DOHH2 (cell line): ENCODE measurements at regions not wholly inside any gene's neighbourhood (a gene's known extent, or its start where the extent isn't known, plus 50 kb on each side); places are given as distances from the start of the nearest gene placed in this dataset.

ENCODE experiments used
- H3F3A ChIP-seq: fragments of 200-600 bp; sonication (generic), shearing (Covaris generic); 2 replicates; pipeline ENCODE4 v1.6.0; 2016; ENCODE audit warnings: antibody characterized with exemption, mild to moderate bottlenecking; ENCODE audit not compliant: control insufficient read depth, insufficient read depth
- H3K27ac ChIP-seq: fragments of 200-600 bp; sonication (generic); 2 replicates; pipeline ENCODE4 v1.5.1; 2014; ENCODE audit warnings: low read depth, mild to moderate bottlenecking, low read length, moderate library complexity
- H3K27me3 ChIP-seq: fragments of 200-600 bp; sonication (generic); 2 replicates; pipeline ENCODE4 v1.6.1; 2014; ENCODE audit warnings: mild to moderate bottlenecking, low read length, mixed read lengths; ENCODE audit not compliant: control insufficient read depth
- H3K36me3 ChIP-seq: fragments of 200-600 bp; sonication (generic); 2 replicates; pipeline ENCODE4 v1.6.1; 2014; ENCODE audit warnings: mild to moderate bottlenecking, low read length, moderate library complexity, mixed read lengths; ENCODE audit not compliant: control insufficient read depth
- H3K4me1 ChIP-seq: fragments of 200-600 bp; sonication (generic); 2 replicates; pipeline ENCODE4 v1.6.1; 2014; ENCODE audit warnings: mild to moderate bottlenecking, low read length, mixed read lengths; ENCODE audit not compliant: control insufficient read depth
- H3K4me2 ChIP-seq: fragments of 200-600 bp; sonication (generic); 2 replicates; pipeline ENCODE4 v1.6.0; 2014; ENCODE audit warnings: mild to moderate bottlenecking, low read length, moderate library complexity
- H3K4me3 ChIP-seq: fragments of 200-600 bp; sonication (generic); 2 replicates; pipeline ENCODE4 v1.5.1; 2014; ENCODE audit warnings: mild to moderate bottlenecking, low read length, mixed read lengths
- H3K79me2 ChIP-seq: fragments of 200-600 bp; sonication (generic); 2 replicates; pipeline ENCODE4 v1.6.1; 2014; ENCODE audit warnings: mild to moderate bottlenecking, low read length, mixed read lengths; ENCODE audit not compliant: control insufficient read depth
- H3K9me2 ChIP-seq: fragments of 200-600 bp; sonication (generic); replicated peaks from 2 replicates; pipeline ENCODE4 v1.6.1; 2014; ENCODE audit warnings: mild to moderate bottlenecking, low read length, mixed read lengths; ENCODE audit not compliant: control insufficient read depth
- H3K9me3 ChIP-seq: fragments of 200-600 bp; sonication (generic); 2 replicates; pipeline ENCODE4 v1.6.1; 2014; ENCODE audit warnings: antibody characterized with exemption, low read length, mixed read lengths; ENCODE audit not compliant: control insufficient read depth, insufficient read depth
- H4K20me1 ChIP-seq: fragments of 200-600 bp; sonication (generic); 2 replicates; pipeline ENCODE4 v1.6.0; 2014; ENCODE audit warnings: low read depth, mild to moderate bottlenecking, antibody characterized with exemption, low read length, moderate library complexity; ENCODE audit not compliant: control insufficient read depth, insufficient read depth
- CTCF ChIP-seq: fragments of 200-600 bp; sonication (generic); IDR thresholded peaks from one replicate; pipeline ENCODE4 v1.5.1; 2014; ENCODE audit warnings: antibody characterized with exemption, mild to moderate bottlenecking, low read depth, low read length; ENCODE audit not compliant: poor library complexity, severe bottlenecking
- EZH2phosphoT487 ChIP-seq: fragments of 200-600 bp; sonication (generic); IDR thresholded peaks from 2 replicates; pipeline ENCODE4 v1.6.1; 2017; ENCODE audit warnings: borderline replicate concordance, mild to moderate bottlenecking, antibody characterized with exemption, low read length, moderate library complexity, mixed read lengths

- TF ChIP-seq EZH2phosphoT487: no peak
- H3K9me3 ChIP-seq: no peaks in the 10 kb centered on the region
Observed at GRCh38 chr9:14981291-14981950, 71.2 kb upstream of the FREM1 start.

GRCh38 chr9:14978022-14979000 is 68.1 kb upstream of the FREM1 start:
- no peaks in the 10 kb centered on the region for H3K36me3 ChIP-seq
- H3K4me3 ChIP-seq: no peak overlapping the region
- no peaks in the 10 kb centered on the region for H3K4me1 ChIP-seq
- H3K27ac ChIP-seq: no peak overlapping the region
- H4K20me1 ChIP-seq: no peaks in the 10 kb centered on the region
- no peaks in the 10 kb centered on the region for H3K79me2 ChIP-seq
- H3K4me2 ChIP-seq: no peak overlapping the region
- H3K9me3 ChIP-seq: no peaks in the 10 kb centered on the region
- no peaks in the 10 kb centered on the region; the same call in 1 of the 2 replicates for H3K27me3 ChIP-seq
- H3K9me2 ChIP-seq: no peaks in the 10 kb centered on the region
- TF ChIP-seq CTCF (no peak), EZH2phosphoT487 (no peak)
- no peaks in the 10 kb centered on the region for H3F3A ChIP-seq

More at GRCh38 chr9:14981291-14981950, 71.2 kb upstream of the FREM1 start:
- no peaks in the 10 kb centered on the region; the same call in 1 of the 2 replicates for H3K27me3 ChIP-seq
- no peaks in the 10 kb centered on the region for H3K4me1 ChIP-seq
- H4K20me1 ChIP-seq: no peaks in the 10 kb centered on the region
- H3K4me3 ChIP-seq: no peak overlapping the region
- no peaks in the 10 kb centered on the region for H3K9me2 ChIP-seq
- H3K27ac ChIP-seq: no peak overlapping the region
- H3K4me2 ChIP-seq: no peak overlapping the region
- no peaks in the 10 kb centered on the region for H3K36me3 ChIP-seq
- H3F3A ChIP-seq: no peaks in the 10 kb centered on the region
- no peaks in the 10 kb centered on the region for H3K79me2 ChIP-seq

GRCh38 chr9:14967450-14968321 is 57.5 kb upstream of the FREM1 start:
- H3K9me3 ChIP-seq: no peaks in the 10 kb centered on the region

More at GRCh38 chr9:14967450-14968321, 57.5 kb upstream of the FREM1 start:
- no peaks in the 10 kb centered on the region for H3K9me2 ChIP-seq
- no peaks in the 10 kb centered on the region for H3K27me3 ChIP-seq
- no peaks in the 10 kb centered on the region for H4K20me1 ChIP-seq
- H3F3A ChIP-seq: no peaks in the 10 kb centered on the region
- no peak for TF ChIP-seq CTCF
- TF ChIP-seq EZH2phosphoT487: no peak
- no peak overlapping the region for H3K4me2 ChIP-seq
- H3K36me3 ChIP-seq: no peaks in the 10 kb centered on the region
- no peak overlapping the region for H3K4me3 ChIP-seq
- H3K4me1 ChIP-seq: no peaks in the 10 kb centered on the region
- no peaks in the 10 kb centered on the region for H3K79me2 ChIP-seq
- H3K27ac ChIP-seq: no peak overlapping the region
